Hippocampal formation (tissue), 2 donors: ENCODE measurements at regions not wholly inside any gene's neighbourhood (a gene's known extent, or its start where the extent isn't known, plus 50 kb on each side); places are given as distances from the start of the nearest gene placed in this dataset.

Experiments
- DNase-seq, 2 donors: peaks; one replicate each; lab custom pipeline; 2025; lab: John Stamatoyannopoulos, UW

DNA sequence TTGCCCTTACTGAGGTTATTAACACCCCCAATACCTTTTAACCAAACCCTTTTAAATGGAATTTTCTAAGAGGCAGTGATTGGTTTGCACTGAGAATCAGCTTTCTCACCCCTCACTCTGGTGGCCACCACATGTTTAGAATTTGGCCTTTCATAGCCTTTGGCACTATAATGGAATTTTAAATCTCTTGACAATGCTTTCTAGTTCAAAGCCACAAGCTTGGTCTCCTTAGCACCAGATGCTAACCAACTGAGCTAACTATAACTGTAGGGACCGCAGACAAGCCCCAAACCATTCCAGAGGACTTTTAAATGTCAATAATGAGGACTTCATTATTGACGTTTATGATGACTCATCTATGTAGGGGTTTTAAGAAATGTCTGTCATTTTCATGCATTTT, 238.7 kb upstream of the SNX7 start:
- no peak for DNase-seq

DNA sequence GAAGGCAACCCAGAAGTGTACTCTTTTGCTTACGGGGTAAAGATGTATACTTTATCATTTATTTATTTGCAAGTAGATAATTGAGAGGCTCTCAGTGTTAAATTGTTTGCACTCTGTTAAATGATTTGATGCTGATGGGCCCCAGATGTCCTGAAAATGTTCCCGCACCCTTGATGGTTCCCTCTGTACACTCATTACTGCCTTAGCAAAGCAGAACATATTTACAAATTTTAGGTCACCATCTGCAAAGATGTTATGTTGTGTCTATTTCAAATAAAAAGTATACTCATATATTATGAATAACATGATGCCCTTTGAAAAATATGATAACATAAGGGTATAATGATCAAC, 240.5 kb upstream of the SNX7 start:
- DNase-seq: no peak

GRCh38 chr1:98420376-98421084, 241.0 kb upstream of the SNX7 start:
- DNase-seq: no peak

GRCh38 chr1:98417820-98418219, 243.7 kb upstream of the SNX7 start:
- no peak for DNase-seq

GRCh38 chr1:98410082-98410481, 251.4 kb upstream of the SNX7 start:
- DNase-seq: no peak

- DNase-seq: no peak
Observed at GRCh38 chr1:98406352-98407088, 255.0 kb upstream of the SNX7 start.

- DNase-seq: no peak
Observed at GRCh38 chr1:98405581-98406074, 255.9 kb upstream of the SNX7 start.

DNA sequence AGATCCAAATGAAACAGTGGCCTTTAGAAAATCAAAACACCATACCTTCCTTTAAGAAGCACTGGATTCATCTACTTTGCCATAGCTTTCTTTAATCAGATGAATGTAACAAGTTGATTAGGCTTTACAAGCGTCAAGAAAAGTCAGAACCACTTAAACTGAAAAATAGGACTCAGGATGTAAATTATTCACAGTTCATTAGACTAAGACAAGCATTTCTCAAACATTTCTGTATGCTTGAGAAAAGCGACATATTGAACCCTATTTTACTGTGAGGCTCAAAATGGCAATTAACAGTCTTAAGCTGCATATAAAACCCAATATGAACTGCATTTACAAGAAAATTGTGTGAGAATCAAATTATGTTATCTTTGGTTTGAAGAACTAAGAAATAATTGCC, 256.7 kb upstream of the SNX7 start:
- no peak for DNase-seq

DNA sequence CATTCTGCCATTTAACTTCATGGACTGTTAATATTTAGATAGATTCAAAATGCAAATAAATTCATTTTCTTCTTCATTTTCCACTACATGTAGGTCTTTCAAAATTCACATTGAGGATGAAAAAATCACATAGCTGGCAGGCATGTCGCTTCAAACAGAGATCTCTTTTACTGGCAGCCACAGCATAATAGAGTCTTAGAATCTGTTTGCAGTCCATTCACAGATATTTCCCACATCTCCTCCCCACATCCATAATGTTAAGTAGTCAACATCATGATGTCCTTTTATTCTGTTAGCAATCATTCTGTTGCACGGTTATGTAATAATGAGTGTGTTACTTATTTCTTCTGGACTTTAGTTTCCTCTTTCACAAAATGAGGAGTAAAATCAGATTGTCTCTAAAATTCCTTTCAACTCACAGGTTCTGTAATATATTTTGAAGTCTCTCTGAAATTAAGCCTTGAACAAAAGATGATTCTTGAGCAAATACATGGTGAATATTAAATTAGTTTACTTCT, 257.5 kb upstream of the SNX7 start:
- DNase-seq: no peak

- DNase-seq: no peak
Observed at GRCh38 chr1:98402860-98403259, 258.7 kb upstream of the SNX7 start.

GRCh38 chr1:98400446-98400845, 261.1 kb upstream of the SNX7 start:
- DNase-seq: no peak

GRCh38 chr1:98399218-98399617, 262.3 kb upstream of the SNX7 start:
- no peak for DNase-seq

DNA sequence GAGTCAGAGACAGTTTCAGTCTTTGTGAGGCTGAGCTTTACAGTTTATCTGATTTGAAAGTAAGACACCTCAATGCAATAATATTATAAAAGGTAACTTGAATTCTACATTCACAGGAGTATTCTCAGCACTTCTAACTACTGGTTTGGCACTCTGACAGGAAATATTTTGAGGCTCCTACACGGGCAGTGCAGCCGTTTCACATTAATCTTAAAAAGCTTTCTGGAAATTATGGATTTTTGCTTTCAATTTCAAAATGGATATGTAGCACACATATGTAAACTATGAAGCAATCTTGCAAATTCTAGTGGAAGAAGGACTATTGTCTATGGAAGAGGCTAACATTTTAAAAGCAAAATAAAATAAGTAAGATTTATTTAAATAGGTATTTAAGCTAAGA, 262.9 kb upstream of the SNX7 start:
- no peak for DNase-seq

- DNase-seq: no peak
Observed at GRCh38 chr1:98398092-98398491, 263.4 kb upstream of the SNX7 start.

DNA sequence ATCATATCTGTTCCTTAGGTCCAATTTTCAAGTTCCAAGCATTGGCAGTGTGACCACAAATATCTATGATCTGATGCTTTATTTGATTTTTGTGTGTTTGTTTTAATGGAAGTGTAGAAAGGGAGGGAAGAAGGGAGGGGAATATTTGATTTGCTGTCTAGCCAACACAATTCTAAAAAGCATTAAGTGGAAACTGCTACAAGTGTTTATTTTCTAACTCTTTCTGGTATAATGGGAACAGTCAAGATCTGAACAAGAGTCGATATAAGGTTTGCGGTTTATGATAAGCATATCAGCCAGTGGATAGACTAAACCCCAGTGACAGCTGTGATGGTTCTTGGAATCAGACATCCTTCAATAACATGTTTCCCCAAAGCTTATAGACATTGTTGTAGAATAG, 267.8 kb upstream of the SNX7 start:
- no peak for DNase-seq

- no peak for DNase-seq
Observed at GRCh38 chr1:98391175-98391574, 270.3 kb upstream of the SNX7 start.

- DNase-seq: no peak
Observed at GRCh38 chr1:98389809-98390208, 271.7 kb upstream of the SNX7 start.

GRCh38 chr1:98388441-98388840, 273.1 kb upstream of the SNX7 start:
- DNase-seq: peak in 1 of 2 donors; percentile 38

GRCh38 chr1:98387701-98388100, 273.8 kb upstream of the SNX7 start:
- no peak for DNase-seq

- DNase-seq: no peak
Observed at GRCh38 chr1:98386675-98387440, 274.7 kb upstream of the SNX7 start.

- DNase-seq: no peak
Observed at GRCh38 chr1:98385652-98386051, 275.9 kb upstream of the SNX7 start.

- DNase-seq: no peak
Observed at GRCh38 chr1:98384461-98385141, 276.9 kb upstream of the SNX7 start.
